Endodermal cell (in vitro differentiated cells): ENCODE measurements at regions not wholly inside any gene's neighbourhood (a gene's known extent, or its start where the extent isn't known, plus 50 kb on each side); places are given as distances from the start of the nearest gene placed in this dataset.
A peak's percentile ranks its signal among the peaks of the same experiment; 100 is the strongest.
"Not testable (repeated sequence)": the region's sequence is repeated elsewhere in the genome, so short reads cannot be mapped to it uniquely, and the experiment has no call there.

ENCODE experiments used
- DNase-seq: peaks from one replicate; pipeline ENCODE4 v3.0.0-alpha.2; 2017
- H3K27ac ChIP-seq: 2 replicates; pipeline ENCODE4 v1.5.1; 2013; ENCODE audit warnings: mild to moderate bottlenecking, low read depth, low read length, moderate library complexity
- H3K27me3 ChIP-seq: 2 replicates; pipeline ENCODE4 v1.6.1; 2013; ENCODE audit warnings: mild to moderate bottlenecking, low read length, moderate library complexity; ENCODE audit not compliant: insufficient read depth, control insufficient read depth, poor library complexity, severe bottlenecking
- H3K36me3 ChIP-seq: 2 replicates; pipeline ENCODE4 v1.7.0; 2013; ENCODE audit warnings: mild to moderate bottlenecking, low read length, moderate library complexity; ENCODE audit not compliant: control insufficient read depth, insufficient read depth
- H3K4me1 ChIP-seq: one replicate; pipeline ENCODE4 v1.7.0; 2013; ENCODE audit warnings: low read length; ENCODE audit not compliant: control insufficient read depth, insufficient read depth
- H3K4me3 ChIP-seq: 2 replicates; pipeline ENCODE4 v1.5.1; 2013; ENCODE audit warnings: mild to moderate bottlenecking, low read length, moderate library complexity
- H3K9ac ChIP-seq: 2 replicates; pipeline ENCODE4 v1.6.1; 2013; ENCODE audit warnings: mild to moderate bottlenecking, low read length, moderate library complexity; ENCODE audit not compliant: poor library complexity, severe bottlenecking; ENCODE audit errors: extremely low read depth
- H3K9me3 ChIP-seq: 2 replicates; pipeline ENCODE4 v1.6.1; 2013; ENCODE audit warnings: mild to moderate bottlenecking, low read length, moderate library complexity; ENCODE audit not compliant: control insufficient read depth
- H3K27ac Mint-ChIP-seq: 2 replicates; pipeline ENCODE4 v1.8.0; 2020; ENCODE audit warnings: mixed read lengths
- H3K27me3 Mint-ChIP-seq: 2 replicates; pipeline ENCODE4 v1.8.0; 2021; ENCODE audit warnings: mild to moderate bottlenecking, mixed read lengths; ENCODE audit not compliant: insufficient read depth
- H3K36me3 Mint-ChIP-seq: 2 replicates; pipeline ENCODE4 v1.8.0; 2020; ENCODE audit warnings: low read depth, mixed read lengths
- H3K4me1 Mint-ChIP-seq: 2 replicates; pipeline ENCODE4 v1.8.0; 2020; ENCODE audit warnings: mixed read lengths
- H3K4me3 Mint-ChIP-seq: 2 replicates; pipeline ENCODE4 v1.8.0; 2020; ENCODE audit warnings: mild to moderate bottlenecking, moderate library complexity, mixed read lengths
- H3K9me3 Mint-ChIP-seq: 2 replicates; pipeline ENCODE4 v1.8.0; 2020; ENCODE audit warnings: mild to moderate bottlenecking, mixed read lengths
- CTCF ChIP-seq: fragments of 200-600 bp; sonication (generic); conservative IDR thresholded peaks from 2 replicates; pipeline ENCODE4 v1.5.0; 2021; ENCODE audit warnings: antibody characterized with exemption, mild to moderate bottlenecking
- WGBS, 2 experiments: methylation state at CpG; one replicate each; pipeline versions ENCODE4 v1.1.5 to v1.1.7; 2013; ENCODE audit warnings: missing lambda C conversion rate in 2 of 2, mixed read lengths in 1 of 2; ENCODE audit not compliant: insufficient coverage in 1 of 2, insufficient read length in 1 of 2; 5-methylcytosine and 5-hydroxymethylcytosine counted together

- H3K4me1 ChIP-seq, H3K27me3 ChIP-seq, H3K9me3 ChIP-seq, H3K4me3 Mint-ChIP-seq, H3K9ac ChIP-seq, H3K4me3 ChIP-seq, H3K36me3 ChIP-seq, H3K27ac ChIP-seq, H3K4me1 Mint-ChIP-seq, H3K36me3 Mint-ChIP-seq, H3K9me3 Mint-ChIP-seq, H3K27me3 Mint-ChIP-seq: not testable (repeated sequence)
- 80 to 87% methylated on average over 2 to 10 of the region's 11 CpGs for WGBS, 2 experiments
- peak; percentile 67 for DNase-seq
- peak overlapping the region; percentile 35 for H3K27ac Mint-ChIP-seq
Observed at GRCh38 chr7:66490979-66491378, 137.7 kb upstream of the KCTD7 start.

DNA sequence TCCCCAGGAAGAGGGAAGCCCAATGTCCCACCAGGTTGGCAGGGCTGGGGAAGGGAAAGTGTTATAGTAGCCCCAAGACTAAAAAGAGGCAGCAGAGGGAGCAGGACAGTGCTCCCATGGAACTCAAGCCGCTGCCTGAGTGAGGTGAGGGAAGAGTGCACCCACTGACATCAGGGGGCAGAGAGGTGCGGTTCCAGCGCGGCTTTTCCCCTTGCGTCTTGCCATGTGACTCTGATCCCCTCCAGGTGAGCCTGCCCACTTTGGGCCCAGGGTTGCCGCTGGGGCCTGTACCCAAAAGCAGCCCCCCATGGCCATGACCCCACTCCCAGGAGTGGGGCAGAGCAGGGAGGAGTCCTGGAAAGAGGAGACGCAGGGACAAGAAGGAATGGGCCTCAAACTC, 136.3 kb upstream of the KCTD7 start:
- peak overlapping the region; percentile 83 for H3K4me3 ChIP-seq
- H3K36me3 ChIP-seq, H3K9me3 ChIP-seq, H3K9me3 Mint-ChIP-seq, H3K27ac ChIP-seq, H3K27me3 Mint-ChIP-seq, H3K36me3 Mint-ChIP-seq, DNase-seq, H3K27me3 ChIP-seq, H3K4me1 Mint-ChIP-seq, H3K4me1 ChIP-seq: not testable (repeated sequence)
- Mint-ChIP-seq H3K4me3 (peak overlapping the region; percentile 86), H3K27ac (peak overlapping the region; percentile 99)
- H3K9ac ChIP-seq = peak overlapping the region; percentile 86
- 94 to 100% methylated on average over 2 to 7 of the region's 7 CpGs for WGBS, 2 experiments

DNA sequence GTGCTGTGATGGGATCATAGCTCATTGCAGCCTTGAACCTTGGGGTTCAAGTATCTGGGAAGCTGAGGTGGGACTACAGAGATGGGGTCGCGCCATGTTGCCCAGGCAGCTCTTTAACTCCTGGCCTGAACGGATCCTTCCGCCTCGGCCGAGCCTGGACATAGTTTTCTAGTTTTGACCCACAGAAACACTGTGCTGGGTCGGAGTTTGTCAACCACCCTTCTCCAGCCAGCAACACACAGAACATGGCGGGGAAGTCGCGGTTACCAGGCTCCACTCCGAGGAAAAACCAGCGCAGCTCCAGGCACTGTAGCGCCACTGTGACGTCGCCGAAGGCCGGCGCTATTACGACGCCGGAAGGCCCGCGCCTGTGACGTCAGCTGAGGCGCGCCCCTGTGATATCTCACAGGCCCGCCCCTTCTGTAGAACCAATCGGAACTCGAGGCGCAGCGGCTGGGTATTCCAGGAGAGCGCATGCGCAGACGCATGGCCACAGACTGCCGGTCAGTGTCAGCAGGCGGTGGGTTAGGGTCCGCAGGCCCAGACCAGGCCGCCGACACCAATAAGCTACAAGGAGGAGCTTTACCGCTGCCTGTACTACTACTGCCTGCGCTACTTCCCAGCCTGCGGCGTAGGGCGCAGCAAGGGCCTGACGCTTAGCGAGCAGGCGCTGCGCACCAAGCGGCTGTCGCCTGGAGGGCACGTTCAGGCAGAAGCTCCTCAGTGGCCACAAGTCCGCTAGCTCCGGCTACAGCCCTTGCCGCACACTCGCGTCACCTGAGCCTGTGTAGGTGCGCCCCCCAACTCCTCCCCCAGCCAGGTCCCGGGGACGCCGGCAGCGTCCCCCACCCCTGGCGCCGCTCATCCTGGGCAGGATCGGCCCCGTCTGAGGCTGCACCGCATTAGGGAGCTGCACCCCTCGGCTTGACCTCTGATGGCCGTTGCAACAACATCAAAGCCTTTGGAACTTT, 135.2 kb upstream of the KCTD7 start:
- Mint-ChIP-seq H3K36me3 (peaks cover 5% of the 10 kb centered on the region), H3K4me3 (peak overlapping the region; percentile 86), H3K27ac (peak overlapping the region; percentile 99), H3K9me3 (no peaks in the 10 kb centered on the region), H3K4me1 (peaks cover 6% of the 10 kb centered on the region), H3K27me3 (no peaks in the 10 kb centered on the region)
- 1% methylated on average over 28 to 68 of the region's 68 CpGs for WGBS, 2 experiments
- H3K9ac ChIP-seq = peak overlapping the region; percentile 86
- no peaks in the 10 kb centered on the region for H3K27me3 ChIP-seq
- DNase-seq = peak; percentile 99
- peak overlapping the region; percentile 86 for H3K27ac ChIP-seq
- no peaks in the 10 kb centered on the region for H3K36me3 ChIP-seq
- H3K4me3 ChIP-seq = peak overlapping the region; percentile 83
- peaks cover 5% of the 10 kb centered on the region for H3K4me1 ChIP-seq
- TF ChIP-seq CTCF = peak; percentile 56
- no peaks in the 10 kb centered on the region for H3K9me3 ChIP-seq

- TF ChIP-seq CTCF = no peak
- Mint-ChIP-seq H3K27ac (no peak overlapping the region), H3K9me3 (no peaks in the 10 kb centered on the region), H3K4me1 (peaks cover under 1% of the 10 kb centered on the region), H3K4me3 (no peak overlapping the region), H3K27me3 (no peaks in the 10 kb centered on the region), H3K36me3 (peaks cover 2% of the 10 kb centered on the region)
- Histone ChIP-seq H3K9me3 (no peaks in the 10 kb centered on the region), H3K27me3 (no peaks in the 10 kb centered on the region), H3K4me1 (peaks cover 5% of the 10 kb centered on the region), H3K9ac (no peak overlapping the region), H3K36me3 (no peaks in the 10 kb centered on the region), H3K27ac (no peak overlapping the region), H3K4me3 (no peak overlapping the region)
- WGBS, 2 experiments = 91 to 93% methylated on average over 5 of the region's 5 CpGs
- no peak for DNase-seq
Observed at GRCh38 chr7:66497346-66497745, 131.3 kb upstream of the KCTD7 start.
